GM19324 (cell line): ENCODE measurements at regions not wholly inside any gene's neighbourhood (a gene's known extent, or its start where the extent isn't known, plus 50 kb on each side); places are given as distances from the start of the nearest gene placed in this dataset.
"Not testable (repeated sequence)": the region's sequence is repeated elsewhere in the genome, so short reads cannot be mapped to it uniquely, and the experiment has no call there.

Experiments used
- ATAC-seq: cut with Tn5 transposase; IDR thresholded peaks from one replicate; pipeline ENCODE4 v1.9.1; 2021; ENCODE audit warnings: mild to moderate bottlenecking, moderate library complexity; ENCODE audit not compliant: unreplicated experiment, low FRiP score

DNA sequence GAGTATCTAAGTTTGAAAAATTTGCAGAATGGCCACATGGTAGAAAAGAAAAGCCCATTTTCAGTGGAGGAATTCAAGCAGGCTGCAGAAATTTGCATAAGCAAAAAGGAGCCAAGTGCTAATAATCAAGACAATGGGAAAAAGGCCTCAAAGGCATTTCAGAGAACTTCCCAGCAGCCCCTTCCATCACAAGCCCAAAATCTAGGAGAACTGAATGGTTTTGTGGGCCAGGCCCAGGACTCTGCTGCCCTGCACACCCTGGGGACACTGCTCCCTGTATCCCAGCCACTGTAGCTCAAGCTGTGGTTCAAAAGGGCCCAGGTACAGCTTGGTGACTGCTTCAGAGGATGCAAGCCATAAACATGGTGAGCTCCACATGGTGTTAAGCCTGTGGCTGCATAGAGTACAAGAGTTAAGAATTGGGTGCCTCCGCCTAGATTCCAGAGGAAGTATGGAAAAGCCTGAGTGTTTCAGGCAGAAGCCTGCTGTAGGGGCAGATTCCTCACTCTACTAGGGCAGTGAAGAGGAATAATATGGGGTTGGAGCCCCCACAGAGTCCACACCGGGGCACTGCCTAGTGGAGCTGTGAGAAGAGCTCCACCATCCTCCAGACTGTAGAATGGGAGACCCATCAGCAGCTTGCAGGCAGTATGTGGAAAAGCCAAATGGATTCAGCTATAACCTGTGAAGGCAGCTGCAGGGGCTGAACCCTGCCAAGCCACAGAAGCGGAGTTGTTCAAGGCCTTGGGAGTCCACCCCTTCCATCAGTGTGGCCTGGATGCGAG is 720.7 kb upstream of the CTNND2 start:
- no peak for ATAC-seq

DNA sequence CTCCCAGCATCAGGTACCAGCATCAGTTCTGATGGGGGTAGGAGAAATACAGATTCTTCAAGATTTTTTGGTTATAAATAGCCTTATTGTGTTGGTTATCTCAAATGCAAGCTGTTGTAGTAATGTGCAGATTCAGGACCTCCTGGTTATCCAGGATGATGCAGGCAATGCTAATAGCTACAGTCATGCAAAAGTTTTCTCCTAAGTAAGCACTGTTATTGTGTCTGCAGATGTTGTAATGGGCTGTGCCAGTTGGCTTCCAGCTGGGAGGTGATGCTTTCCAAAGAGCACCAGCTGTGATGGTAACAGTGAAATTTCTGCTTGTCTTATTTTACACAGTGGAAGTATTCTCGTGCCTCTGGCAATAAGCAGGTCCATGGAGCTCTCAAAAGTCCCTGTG is 719.2 kb upstream of the CTNND2 start:
- no peak for ATAC-seq

DNA sequence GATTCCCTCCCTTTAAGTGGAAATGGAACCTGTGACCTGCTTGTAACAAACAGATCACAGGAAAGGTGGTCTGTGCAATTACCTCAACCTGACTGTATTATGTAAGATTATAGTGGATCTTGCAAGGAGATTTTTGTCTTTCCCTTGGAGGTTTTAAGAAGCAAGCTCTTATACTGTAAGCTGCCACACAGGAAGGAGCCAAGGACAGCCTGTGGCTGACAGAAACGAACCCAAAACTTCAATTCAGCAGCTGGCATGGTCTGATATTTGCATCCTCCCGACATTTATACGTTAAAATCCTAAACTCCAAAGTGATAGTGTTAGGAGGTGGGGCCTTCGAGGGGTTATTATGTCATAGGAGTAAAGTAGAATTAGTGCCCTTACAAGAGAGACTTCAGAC is 711.8 kb upstream of the CTNND2 start:
- no peak for ATAC-seq

DNA sequence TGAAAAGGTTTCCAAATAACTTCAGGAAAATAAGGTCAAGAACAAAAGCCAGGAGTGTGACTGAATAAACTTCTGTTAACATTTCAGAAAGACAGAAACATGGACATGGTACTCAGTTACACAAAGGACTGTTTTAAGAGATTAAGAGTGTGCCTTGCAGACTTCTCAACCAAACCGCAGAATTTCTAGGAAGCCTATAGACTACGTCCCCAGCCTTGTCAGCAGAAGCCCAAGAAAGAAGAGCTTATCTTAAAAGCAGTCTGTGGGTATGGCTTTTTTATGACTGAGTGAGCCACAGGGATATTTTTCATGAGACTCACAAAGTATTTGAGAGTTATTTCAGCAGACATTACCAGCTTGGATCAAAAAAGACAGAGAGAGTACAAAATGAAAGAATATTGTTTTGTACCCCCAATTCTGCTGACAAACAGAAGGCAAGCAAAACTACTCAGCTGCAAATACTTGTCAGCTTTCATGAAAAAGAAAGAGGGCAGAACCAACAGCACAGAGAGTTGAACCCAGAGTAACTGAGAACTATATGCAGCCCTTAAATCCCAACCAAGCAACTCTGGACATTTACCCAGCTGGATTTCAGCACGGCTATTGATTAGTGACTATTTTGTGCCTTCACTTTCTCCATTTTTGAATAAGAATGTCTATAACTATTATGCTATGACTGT is 711.0 kb upstream of the CTNND2 start:
- no peak for ATAC-seq

DNA sequence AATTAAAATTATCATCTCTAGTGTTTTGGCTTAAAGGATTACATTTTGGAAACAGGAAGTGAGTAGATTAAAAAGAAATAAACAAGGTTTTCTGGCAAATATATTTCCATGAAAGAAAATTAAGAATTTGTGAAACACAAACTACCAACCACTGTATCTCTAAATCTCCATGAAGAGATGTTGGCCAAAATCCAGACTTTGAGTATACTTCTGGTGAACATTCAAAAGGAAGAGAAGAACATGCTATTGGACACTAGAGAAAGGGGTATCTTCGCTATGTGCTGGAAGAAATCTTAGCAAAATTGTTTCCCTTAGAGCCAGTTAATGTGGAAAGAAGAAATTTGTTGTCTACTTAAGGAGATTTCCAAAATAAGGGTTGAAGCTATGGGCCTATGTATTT is 710.4 kb upstream of the CTNND2 start:
- ATAC-seq, result no peak

DNA sequence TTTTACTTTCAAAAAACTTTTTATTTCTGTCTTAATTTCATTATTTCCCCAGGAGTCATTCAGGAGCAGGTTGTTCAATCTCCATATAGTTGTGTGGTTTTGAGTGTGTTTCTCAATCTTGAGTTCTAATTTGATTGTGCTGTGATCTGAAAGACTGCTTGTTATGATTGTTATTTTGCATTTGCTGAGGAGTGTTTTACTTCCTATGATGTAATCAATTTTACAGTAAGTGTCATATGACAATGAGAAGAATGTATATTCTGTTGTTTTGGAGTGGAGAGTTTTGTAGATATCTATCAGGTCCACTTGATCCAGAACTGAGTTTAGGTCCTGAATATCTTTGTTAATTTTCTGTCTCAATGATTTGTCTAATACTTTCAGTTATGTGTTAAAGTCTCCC is 706.9 kb upstream of the CTNND2 start:
- no peak for ATAC-seq

DNA sequence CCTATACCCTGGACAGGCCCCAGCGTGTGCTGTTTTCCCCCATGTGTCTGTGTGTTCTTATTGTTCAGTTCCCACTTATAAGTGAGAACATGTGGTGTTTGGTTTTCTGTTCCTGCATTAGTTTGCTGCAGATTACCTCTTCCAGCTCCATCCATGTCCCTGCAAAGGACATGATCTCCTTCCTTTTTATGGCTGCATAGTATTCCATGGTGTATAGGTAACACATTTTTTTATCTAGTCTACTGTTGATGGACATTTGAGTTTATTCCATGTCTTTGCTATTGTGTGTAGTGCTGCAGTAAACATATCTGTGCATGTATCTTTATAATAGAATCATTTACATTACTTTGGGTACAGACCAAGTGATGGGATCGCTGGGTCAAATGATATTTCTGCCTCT is 703.6 kb upstream of the CTNND2 start:
- ATAC-seq, result not testable (repeated sequence)

DNA sequence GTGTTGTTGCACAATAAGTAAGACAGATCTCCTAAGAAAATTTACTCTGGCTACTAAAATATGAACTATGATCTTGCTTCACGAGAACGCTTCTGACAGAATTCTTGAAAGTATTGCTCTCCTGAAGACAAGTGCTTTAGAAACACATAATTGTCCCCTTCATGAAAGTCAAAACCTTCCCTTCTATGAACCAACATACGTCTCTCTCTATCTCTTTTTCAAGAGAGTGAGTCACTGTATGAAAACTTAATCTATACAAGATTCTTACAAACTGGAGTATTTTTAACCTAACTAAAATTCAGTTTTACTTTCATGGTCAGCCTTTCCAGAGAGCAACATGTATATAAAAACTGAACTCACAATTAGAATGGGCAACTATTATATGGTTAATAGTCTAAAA is 688.0 kb upstream of the CTNND2 start:
- no peak for ATAC-seq

DNA sequence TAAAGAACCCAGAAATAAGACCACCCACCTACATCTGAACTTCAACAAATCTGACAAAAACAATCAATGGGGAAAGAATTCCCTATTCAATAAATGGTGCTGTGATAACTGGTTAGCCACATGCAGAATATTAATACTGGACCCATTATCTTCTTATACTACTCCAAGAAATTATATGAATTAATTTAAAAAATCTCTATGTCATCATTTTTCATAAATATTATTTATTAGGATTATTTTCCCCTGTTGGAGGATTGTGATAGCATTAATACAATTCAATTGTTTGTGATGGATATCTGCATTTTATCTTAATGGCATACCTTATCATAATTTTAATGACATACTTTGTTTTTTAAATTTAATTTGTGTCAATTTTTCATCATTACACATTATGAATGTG is 682.2 kb upstream of the CTNND2 start:
- no peak for ATAC-seq

DNA sequence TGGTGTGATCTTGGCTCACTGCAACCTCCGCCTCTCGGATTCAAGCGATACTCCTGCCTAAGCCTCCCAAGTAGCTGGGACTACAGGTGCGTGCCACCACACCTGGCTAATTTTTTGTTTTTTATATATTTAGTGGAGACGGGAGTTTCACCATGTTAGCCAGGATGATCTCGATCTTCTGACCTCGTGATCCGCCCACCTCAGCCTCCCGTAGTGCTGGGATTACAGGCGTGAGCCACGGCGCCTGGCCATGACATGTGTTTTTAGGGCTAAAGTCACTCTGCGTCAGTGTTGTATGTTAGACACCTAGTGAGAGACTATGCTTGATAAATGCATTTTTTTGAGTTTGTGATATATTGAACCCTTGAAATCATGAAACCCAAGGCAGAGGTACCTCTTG is 674.6 kb upstream of the CTNND2 start:
- ATAC-seq, result not testable (repeated sequence)

DNA sequence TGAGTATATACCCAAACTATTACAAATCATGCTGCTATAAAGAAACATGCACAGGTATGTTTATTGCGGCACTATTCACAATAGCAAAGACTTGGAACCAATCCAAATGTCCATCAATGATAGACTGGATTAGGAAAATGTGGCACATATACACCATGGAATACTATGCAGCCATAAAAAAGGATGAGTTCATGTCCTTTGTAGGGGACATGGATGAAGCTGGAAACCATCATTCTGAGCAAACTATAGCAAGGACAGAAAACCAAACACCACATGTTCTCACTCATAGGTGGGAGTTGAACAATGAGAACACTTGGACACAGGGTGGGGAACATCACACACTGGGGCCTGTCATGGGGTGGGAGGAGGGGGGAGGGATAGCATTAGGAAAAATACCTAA is 672.7 kb upstream of the CTNND2 start:
- ATAC-seq, result not testable (repeated sequence)

DNA sequence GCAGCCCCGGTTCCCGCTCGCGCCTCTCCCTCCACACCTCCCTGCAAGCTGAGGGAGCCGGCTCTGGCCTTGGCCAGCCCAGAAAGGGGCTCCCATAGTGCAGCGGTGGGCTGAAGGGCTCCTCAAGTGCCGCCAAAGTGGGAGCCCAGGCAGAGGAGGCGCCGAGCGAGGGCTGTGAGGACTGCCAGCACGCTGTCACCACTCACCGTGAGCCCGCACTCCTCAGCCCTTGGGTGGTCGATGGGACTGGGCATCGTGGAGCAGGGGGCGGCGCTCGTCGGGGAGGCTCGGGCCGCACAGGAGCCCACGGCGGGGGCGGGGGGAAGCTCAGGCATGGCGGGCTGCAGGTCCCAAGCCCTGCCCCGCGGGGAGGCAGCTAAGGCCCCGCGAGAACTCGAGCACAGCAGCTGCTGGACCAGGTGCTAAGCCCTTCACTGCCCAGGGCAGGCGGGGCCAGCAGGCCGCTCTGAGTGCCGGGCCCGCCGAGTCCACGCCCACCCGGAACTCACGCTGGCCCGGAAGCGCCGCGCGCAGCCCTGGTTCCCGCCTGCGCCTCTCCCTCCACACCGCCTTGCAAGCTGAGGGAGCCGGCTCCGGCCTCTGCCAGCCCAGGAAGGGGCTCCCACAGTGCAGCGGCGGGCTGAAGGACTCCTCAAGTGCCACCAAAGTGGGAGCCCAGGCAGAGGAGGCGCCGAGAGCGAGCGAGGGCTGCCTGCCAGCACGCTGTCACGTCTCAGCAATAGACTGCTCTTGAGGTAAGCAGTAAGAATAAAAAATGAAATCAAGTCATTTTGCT is 670.2 kb upstream of the CTNND2 start:
- ATAC-seq, result not testable (repeated sequence)

DNA sequence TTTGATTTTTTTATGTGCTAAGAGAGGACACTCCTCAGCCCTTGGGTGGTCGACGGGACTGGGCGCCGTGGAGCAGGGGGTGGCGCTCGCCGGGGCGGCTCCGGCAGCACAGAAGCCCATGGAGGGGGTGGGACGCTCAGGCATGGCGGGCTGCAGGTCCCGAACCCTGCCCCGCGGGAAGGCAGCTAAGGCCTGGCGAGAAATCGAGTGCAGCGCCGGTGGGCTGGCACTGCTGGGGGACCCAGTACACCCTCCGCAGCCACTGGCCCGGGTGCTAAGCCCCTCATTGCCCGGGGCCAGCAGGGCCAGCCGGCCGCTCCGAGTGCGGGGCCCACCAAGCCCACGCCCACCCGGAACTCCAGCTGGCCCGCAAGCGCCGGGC is 669.7 kb upstream of the CTNND2 start:
- not testable (repeated sequence) for ATAC-seq

DNA sequence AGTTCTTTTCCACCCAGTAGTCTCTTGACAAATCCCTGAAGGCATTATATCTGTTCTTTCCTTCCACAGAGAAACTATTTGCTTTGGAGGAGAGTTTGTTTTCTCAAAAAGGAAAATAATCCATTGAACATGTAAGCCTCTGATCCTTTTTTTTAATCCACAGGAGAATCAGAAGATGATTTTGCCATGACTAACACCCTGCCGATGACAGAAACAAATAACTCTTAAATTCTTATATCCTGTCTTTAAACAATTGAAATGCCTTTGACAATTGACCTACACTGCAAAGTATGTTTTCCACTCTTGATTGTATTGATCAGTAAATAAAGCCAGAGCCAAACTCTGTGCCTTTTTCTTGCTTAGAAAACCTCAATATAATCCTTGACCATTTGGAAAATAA is 666.4 kb upstream of the CTNND2 start:
- no peak for ATAC-seq

DNA sequence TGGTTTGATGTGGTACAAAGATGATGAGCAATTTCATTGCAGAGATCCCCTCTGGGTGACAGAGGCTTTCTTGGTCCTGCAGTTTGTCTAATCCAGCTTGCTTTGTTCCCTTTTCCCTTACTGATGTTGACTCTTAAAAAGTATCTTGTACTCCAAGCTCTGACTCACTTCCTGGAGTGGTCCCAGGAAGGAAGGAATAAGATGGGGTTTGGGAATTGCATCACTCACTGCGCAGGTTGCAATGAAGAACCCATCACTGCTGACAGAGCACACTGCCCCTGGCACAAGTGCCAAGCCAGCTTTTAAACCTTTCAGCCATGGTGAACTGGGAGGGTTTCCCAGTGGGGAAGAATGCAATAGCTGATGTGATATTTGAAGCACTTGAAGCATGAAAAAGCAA is 662.2 kb upstream of the CTNND2 start:
- ATAC-seq, result no peak

DNA sequence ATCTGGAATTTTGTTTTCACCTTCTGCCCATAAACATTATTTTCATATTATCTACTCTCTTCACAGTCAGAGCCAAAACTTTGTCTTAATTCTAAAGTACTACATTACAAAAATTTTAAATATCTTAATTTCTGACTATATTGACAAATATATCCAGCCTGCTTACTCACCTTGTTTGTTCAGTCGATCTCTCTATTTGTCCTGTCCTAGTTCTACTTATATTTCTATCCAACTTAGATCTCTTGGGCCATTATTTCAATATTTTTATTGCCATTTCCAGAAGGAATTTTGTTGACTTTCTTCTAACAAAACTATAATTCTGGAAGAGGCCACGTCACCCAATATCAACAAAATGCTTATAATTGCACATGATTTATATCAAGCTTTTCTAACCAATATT is 652.8 kb upstream of the CTNND2 start:
- ATAC-seq, result no peak

DNA sequence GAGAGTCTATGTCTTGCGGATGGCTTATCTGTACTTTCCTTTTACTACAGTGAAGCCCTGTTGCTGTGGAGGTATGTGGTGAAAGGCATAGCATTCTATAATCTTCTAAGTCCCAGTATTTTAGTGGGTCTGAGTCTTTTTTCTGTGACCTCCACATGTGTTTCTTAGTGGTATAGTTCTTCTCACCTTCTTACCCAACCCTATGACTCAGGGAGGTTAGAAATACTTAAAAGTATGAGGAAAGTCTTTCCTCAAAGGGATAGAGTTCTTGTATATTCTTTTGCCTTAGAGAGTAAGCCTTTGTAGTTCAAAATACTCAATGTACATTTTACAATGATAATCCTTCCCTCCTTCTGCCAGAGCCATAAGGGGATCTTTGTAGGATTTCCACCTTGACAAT is 621.9 kb upstream of the CTNND2 start:
- no peak for ATAC-seq

DNA sequence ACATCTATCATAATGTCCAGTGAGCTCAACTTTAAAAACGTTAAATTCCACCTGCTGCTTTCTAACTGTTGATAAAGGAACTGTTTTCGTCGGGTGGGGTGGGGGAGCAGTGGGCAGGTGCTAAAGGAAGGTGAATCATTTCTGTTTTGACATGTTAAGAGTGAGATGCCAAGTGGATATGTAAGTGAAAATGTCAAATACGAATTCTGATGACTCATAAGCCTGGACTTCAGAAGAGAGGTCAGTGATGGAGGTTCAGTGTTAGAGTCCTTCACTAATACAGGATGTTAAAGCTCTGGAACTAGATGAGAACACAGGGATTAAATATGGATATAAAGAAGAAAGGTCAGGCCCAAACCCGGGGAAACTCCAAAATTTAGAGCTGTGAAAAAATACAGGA is 617.9 kb upstream of the CTNND2 start:
- no peak for ATAC-seq

DNA sequence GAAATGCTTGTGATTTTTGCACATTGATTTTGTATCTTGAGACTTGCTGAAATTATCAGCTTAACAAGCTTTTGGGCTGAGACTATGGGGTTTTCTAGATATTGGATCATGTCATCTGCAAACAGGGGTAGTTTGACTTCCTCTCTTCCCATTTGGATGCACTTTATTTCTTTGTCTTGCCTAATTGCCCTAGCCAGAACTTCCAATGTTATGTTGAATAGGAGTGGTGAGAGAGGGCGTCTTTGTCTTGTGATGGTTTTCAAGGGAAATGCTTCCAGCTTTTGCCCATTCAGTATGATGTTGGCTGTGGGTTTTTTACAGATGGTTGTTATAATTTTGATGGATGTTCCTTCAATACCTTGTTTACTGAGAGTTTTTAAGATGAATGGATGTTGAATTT is 600.7 kb upstream of the CTNND2 start:
- not testable (repeated sequence) for ATAC-seq

DNA sequence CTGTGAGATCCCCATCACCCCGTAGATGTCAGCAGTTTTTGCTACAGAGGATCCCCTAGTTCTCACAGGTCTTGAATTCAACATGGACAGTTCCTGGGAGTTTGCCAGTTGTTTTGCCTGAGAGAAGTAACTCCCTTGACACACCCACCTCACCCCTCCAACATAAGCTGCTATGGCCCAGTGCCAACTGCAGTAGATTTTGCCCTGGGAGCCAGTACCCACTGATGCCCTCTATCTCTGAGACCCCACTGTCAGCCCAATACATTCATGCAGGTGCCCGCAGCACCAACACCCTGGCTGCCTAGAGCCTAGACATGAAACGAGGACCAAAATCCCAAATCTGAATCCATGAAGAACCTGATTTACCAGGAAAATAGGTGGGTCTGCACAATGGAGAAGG is 583.9 kb upstream of the CTNND2 start:
- ATAC-seq, result no peak

DNA sequence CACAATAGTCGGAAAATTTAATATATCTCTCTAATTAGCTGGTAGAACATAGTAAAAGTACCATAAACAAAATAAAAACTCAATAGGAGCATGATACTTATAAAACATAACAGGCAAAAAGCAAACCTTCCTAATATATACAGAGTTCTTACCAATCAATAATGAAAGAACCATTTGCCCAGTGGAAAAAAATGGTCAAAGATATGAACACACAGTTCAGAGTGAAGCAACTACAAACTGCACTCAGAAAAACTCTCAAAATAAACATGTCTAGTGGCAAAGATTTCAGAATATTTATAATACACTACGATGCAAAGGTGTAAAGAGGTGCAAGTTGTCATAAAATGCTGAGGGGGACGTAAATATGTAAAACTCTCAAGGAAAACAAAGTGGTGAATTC is 576.2 kb upstream of the CTNND2 start:
- no peak for ATAC-seq

DNA sequence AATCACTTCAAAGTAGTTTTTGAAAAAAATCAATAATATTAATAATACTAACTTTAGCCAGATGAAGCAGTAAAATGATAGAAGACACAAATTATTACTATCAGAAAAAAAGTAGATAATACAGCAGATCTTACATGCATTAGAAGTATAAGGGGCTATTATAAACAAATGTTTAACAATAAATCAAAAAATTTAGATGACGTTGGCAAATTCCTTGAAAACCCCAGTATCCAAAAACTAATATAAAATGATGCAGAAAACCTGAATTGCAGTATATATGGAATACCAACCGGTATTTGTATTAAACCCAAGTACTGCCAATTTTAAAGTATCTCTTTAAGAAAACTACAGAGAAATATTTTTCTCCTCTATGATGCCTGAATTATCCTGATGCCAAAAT is 573.3 kb upstream of the CTNND2 start:
- ATAC-seq, result no peak
